ENCODE measurements at regions not wholly inside any gene's neighbourhood (a gene's known extent, or its start where the extent isn't known, plus 50 kb on each side); places are given as distances from the start of the nearest gene placed in this dataset.

DNA sequence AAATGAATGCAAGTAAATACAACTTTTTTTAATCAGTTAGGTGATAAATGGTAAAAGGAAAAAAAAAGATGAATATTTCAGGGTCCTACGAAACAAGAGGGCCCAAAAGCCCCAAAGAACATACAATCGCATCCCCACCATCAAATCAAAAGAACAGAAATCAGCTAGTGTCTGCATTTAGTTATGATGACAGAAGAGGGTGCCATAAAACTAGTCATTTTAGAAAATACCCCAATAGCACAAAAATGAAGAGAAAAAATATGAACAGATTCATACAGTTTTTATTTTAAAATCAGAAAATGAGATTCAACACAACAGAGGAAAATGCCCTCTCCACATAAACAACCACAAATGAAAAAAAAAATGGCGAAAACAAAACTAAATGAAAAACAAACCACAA, 905.5 kb downstream of the REEP3 start:
- 46% methylated on average over 3 of the region's 3 CpGs for WGBS (ENCODE audit: low lambda C conversion rate)
- intact Hi-C loops (cut with micrococcal nuclease; ENCODE audit: unreplicated experiment): no loop called here
- FAIRE-seq: no peak

More for the DNA sequence above, 905.5 kb downstream of the REEP3 start:
- no peak for ATAC-seq
- TF ChIP-seq, protein P1, sequence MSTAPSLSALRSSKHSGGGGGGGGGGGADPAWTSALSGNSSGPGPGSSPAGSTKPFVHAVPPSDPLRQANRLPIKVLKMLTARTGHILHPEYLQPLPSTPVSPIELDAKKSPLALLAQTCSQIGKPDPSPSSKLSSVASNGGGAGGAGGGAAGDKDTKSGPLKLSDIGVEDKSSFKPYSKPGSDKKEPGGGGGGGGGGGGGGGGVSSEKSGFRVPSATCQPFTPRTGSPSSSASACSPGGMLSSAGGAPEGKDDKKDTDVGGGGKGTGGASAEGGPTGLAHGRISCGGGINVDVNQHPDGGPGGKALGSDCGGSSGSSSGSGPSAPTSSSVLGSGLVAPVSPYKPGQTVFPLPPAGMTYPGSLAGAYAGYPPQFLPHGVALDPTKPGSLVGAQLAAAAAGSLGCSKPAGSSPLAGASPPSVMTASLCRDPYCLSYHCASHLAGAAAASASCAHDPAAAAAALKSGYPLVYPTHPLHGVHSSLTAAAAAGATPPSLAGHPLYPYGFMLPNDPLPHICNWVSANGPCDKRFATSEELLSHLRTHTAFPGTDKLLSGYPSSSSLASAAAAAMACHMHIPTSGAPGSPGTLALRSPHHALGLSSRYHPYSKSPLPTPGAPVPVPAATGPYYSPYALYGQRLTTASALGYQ (CRISPR knock-in tag; IDR thresholded peaks at IDR 0.05): no peak
- no peak for TF ChIP-seq RORA (CRISPR knock-in tag; IDR thresholded peaks at IDR 0.05)
- no peak for TF ChIP-seq ZNF225 (CRISPR knock-in tag; IDR thresholded peaks at IDR 0.05)
- no peak for TF ChIP-seq ZNF639 (CRISPR knock-in tag; conservative IDR thresholded peaks at IDR 0.05)
- no peak for TF ChIP-seq HNF4A (CRISPR knock-in tag; IDR thresholded peaks at IDR 0.05)
- TF ChIP-seq RBFOX2 (IDR thresholded peaks at IDR 0.05; ENCODE audit: low read depth, low read length): no peak
- no peak for TF ChIP-seq FOXO1 (CRISPR knock-in tag; IDR thresholded peaks at IDR 0.05)
- TF ChIP-seq, protein P2, sequence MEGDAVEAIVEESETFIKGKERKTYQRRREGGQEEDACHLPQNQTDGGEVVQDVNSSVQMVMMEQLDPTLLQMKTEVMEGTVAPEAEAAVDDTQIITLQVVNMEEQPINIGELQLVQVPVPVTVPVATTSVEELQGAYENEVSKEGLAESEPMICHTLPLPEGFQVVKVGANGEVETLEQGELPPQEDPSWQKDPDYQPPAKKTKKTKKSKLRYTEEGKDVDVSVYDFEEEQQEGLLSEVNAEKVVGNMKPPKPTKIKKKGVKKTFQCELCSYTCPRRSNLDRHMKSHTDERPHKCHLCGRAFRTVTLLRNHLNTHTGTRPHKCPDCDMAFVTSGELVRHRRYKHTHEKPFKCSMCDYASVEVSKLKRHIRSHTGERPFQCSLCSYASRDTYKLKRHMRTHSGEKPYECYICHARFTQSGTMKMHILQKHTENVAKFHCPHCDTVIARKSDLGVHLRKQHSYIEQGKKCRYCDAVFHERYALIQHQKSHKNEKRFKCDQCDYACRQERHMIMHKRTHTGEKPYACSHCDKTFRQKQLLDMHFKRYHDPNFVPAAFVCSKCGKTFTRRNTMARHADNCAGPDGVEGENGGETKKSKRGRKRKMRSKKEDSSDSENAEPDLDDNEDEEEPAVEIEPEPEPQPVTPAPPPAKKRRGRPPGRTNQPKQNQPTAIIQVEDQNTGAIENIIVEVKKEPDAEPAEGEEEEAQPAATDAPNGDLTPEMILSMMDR (CRISPR knock-in tag; IDR thresholded peaks at IDR 0.05): no peak
- TF ChIP-seq ZNF432 (CRISPR knock-in tag; IDR thresholded peaks at IDR 0.05; ENCODE audit: borderline replicate concordance): no peak
- H3K4me3 ChIP-seq (replicated peaks in 1 of 3; ENCODE audit: insufficient read depth in 1 of 3, low read depth in 2 of 3, low read length in 3 of 3): no peak overlapping the region
- no peak overlapping the region for H2AFZ ChIP-seq (ENCODE audit: low read length)
- no peak overlapping the region for H3K9ac ChIP-seq (ENCODE audit: insufficient read depth, low read depth, low read length)
- no peak overlapping the region for H3K27ac ChIP-seq (ENCODE audit: extremely low read length, insufficient read depth, low read length)
- DNase-seq (ENCODE audit: low spot score): no peak
- H3K79me2 ChIP-seq (ENCODE audit: insufficient read depth, low read length): no peaks in the 10 kb centered on the region
- ChIA-PET POLR2A (no interaction called here), CTCF (ENCODE audit: low intra/inter-chr PET ratio, low total read pairs) (no interaction called here)
- no TSS peak for BruUV-seq (replicated peaks)
- no peaks in the 10 kb centered on the region for H3K4me1 ChIP-seq (ENCODE audit: insufficient read depth, low read length)
- no peaks in the 10 kb centered on the region for H3K9me3 ChIP-seq (ENCODE audit: low read length)
- no peak overlapping the region for H3K4me2 ChIP-seq (ENCODE audit: low read depth, low read length)
- in situ Hi-C loops (cut with HindIII; ENCODE audit: extremely low pct_ligation_motif_present, low pct_unique_long_range_greater_than_20kb): no loop called here
- no peaks in the 10 kb centered on the region for H4K20me1 ChIP-seq (ENCODE audit: insufficient read depth, low read length)
- no peaks in the 10 kb centered on the region for H3K27me3 ChIP-seq (ENCODE audit: control insufficient read depth in 1 of 2, insufficient read depth in 2 of 2, low read length in 2 of 2)
- H3K36me3 ChIP-seq (replicated peaks in 1 of 2; ENCODE audit: control insufficient read depth in 1 of 2, insufficient read depth in 2 of 2, low read length in 2 of 2): no peaks in the 10 kb centered on the region

All from HepG2 (cell line).